Activated B cell treated with CpG ODN at 0.5 μM for 24 hours (primary cell): ENCODE measurements at regions not wholly inside any gene's neighbourhood (a gene's known extent, or its start where the extent isn't known, plus 50 kb on each side); places are given as distances from the start of the nearest gene placed in this dataset.
"Not testable (repeated sequence)": the region's sequence is repeated elsewhere in the genome, so short reads cannot be mapped to it uniquely, and the experiment has no call there.

Experiments used
- ATAC-seq: fragments of 200-7000 bp; cut with Tn5 transposase; one replicate; pipeline ENCODE4 v1.10.0; 2021; ENCODE audit warnings: low read depth, mild to moderate bottlenecking, moderate library complexity
- CTCF ChIA-PET: fragments of 350-600 bp; sonication (Branson Sonifier 250); formaldehyde crosslinking; loops from one replicate; lab custom pipeline; 2021; ENCODE audit warnings: antibody characterized with exemption; lab: Charles Lee
- POLR2A ChIA-PET: fragments of 350-600 bp; sonication (Branson Sonifier 250); formaldehyde crosslinking; loops from one replicate; lab custom pipeline; 2021; ENCODE audit warnings: antibody characterized with exemption; lab: Charles Lee
- DNase-seq: peaks from one replicate; pipeline ENCODE4 v3.0.0; 2022
- H3K27ac Mint-ChIP-seq: one replicate; pipeline ENCODE4 v1.8.0; 2020; ENCODE audit warnings: mixed read lengths
- H3K27me3 Mint-ChIP-seq: one replicate; pipeline ENCODE4 v1.8.0; 2021; ENCODE audit warnings: mixed read lengths
- H3K36me3 Mint-ChIP-seq: one replicate; pipeline ENCODE4 v1.8.0; 2021; ENCODE audit warnings: low read depth, mixed read lengths
- H3K4me1 Mint-ChIP-seq: one replicate; pipeline ENCODE4 v1.8.0; 2021; ENCODE audit warnings: mixed read lengths
- H3K4me3 Mint-ChIP-seq: one replicate; pipeline ENCODE4 v1.8.0; 2020; ENCODE audit warnings: mild to moderate bottlenecking, mixed read lengths
- H3K9me3 Mint-ChIP-seq: one replicate; pipeline ENCODE4 v1.8.0; 2020; ENCODE audit warnings: mixed read lengths
- intact Hi-C: fragments of 100-400 bp; cut with micrococcal nuclease; formaldehyde crosslinking; loops from one replicate; pipeline ENCODE4 v1.15.1; 2024
- TF ChIP-seq, protein P1 (sequence below): fragments of 200-600 bp; IDR thresholded peaks from one replicate; pipeline ENCODE4 v1.8.0; 2022; ENCODE audit warnings: antibody characterized with exemption, mild to moderate bottlenecking

DNA sequence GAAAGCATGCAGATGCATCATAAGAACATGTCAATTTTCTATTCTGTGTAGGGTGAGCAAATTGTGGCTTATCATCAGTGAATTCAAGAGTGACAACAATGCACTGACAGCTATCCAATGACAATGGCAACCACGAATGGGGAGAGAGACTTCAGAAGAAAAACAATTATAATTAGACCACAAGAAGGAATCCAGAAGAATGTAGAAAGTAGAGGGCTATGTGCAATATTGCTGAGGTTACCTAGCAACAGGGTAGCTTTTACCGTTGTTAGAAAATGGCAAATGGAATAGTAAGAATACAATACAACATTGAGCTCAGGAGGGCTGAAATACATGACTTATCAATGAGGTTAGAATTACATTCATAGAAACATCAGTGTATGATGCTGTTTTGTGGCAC lies 71.1 kb upstream of the SESTD1 start:
- H3K36me3 Mint-ChIP-seq = no peaks in the 10 kb centered on the region
- intact Hi-C loops = no loop called here
- no peak overlapping the region for H3K4me3 Mint-ChIP-seq
- ChIA-PET CTCF (no interaction called here), POLR2A (no interaction called here)
- H3K27me3 Mint-ChIP-seq = no peaks in the 10 kb centered on the region
- no peak for DNase-seq
- TF ChIP-seq, protein P1, sequence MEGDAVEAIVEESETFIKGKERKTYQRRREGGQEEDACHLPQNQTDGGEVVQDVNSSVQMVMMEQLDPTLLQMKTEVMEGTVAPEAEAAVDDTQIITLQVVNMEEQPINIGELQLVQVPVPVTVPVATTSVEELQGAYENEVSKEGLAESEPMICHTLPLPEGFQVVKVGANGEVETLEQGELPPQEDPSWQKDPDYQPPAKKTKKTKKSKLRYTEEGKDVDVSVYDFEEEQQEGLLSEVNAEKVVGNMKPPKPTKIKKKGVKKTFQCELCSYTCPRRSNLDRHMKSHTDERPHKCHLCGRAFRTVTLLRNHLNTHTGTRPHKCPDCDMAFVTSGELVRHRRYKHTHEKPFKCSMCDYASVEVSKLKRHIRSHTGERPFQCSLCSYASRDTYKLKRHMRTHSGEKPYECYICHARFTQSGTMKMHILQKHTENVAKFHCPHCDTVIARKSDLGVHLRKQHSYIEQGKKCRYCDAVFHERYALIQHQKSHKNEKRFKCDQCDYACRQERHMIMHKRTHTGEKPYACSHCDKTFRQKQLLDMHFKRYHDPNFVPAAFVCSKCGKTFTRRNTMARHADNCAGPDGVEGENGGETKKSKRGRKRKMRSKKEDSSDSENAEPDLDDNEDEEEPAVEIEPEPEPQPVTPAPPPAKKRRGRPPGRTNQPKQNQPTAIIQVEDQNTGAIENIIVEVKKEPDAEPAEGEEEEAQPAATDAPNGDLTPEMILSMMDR = no peak
- no peak overlapping the region for H3K27ac Mint-ChIP-seq
- H3K9me3 Mint-ChIP-seq = no peaks in the 10 kb centered on the region
- ATAC-seq = no peak
- peaks cover 17% of the 10 kb centered on the region for H3K4me1 Mint-ChIP-seq

DNA sequence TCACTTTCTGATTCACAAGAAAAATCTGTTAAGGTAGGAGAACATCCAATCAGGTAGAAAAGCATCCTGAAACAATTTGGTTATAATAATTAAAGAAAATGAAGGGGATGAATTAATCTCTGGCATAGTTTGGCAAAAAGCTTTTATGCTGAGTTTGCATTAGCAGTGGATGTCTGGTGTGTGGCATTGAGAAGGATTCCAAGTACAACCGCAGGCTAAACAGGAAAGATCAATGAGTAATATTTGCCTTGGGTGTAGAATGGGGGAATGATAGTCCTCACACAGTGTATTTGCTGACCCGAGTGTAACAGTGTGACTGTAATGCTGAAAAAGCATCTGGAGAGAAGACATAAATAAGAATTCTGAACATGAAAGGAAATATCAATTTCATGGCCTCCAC lies 68.3 kb upstream of the SESTD1 start:
- TF ChIP-seq, protein P1 = no peak
- H3K4me3 Mint-ChIP-seq = no peak overlapping the region
- ATAC-seq (no peak), DNase-seq (no peak)
- H3K27ac Mint-ChIP-seq = no peak overlapping the region
- intact Hi-C loops = no loop called here
- H3K36me3 Mint-ChIP-seq = no peaks in the 10 kb centered on the region
- H3K27me3 Mint-ChIP-seq = no peaks in the 10 kb centered on the region
- peaks cover 8% of the 10 kb centered on the region for H3K9me3 Mint-ChIP-seq
- peaks cover 15% of the 10 kb centered on the region for H3K4me1 Mint-ChIP-seq
- ChIA-PET CTCF (no interaction called here), POLR2A (no interaction called here)

DNA sequence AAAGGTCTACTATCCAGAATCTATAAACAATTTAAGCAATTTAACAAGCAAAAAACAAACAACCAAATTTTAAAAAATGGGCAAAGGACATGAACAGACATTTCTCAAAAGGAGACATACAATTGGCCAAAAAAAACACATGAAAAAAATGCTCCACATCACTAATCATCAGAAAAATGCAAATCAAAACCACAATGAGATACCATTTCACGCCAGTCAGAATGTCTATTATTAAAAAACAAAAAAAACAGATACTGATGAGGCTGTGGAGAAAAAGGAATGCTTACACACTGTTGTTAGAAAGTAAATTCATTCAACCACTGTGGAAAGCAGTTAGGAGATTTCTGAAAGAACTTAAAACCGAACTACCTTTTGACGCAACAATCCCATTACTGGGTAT lies 66.4 kb upstream of the SESTD1 start:
- Mint-ChIP-seq H3K4me3 (no peak overlapping the region), H3K4me1 (peaks cover 15% of the 10 kb centered on the region), H3K36me3 (no peaks in the 10 kb centered on the region), H3K27ac (no peak overlapping the region), H3K9me3 (peaks cover 8% of the 10 kb centered on the region), H3K27me3 (no peaks in the 10 kb centered on the region)
- intact Hi-C loops = no loop called here
- ChIA-PET CTCF (no interaction called here), POLR2A (no interaction called here)
- TF ChIP-seq, protein P1 = no peak
- ATAC-seq = no peak
- DNase-seq = no peak

DNA sequence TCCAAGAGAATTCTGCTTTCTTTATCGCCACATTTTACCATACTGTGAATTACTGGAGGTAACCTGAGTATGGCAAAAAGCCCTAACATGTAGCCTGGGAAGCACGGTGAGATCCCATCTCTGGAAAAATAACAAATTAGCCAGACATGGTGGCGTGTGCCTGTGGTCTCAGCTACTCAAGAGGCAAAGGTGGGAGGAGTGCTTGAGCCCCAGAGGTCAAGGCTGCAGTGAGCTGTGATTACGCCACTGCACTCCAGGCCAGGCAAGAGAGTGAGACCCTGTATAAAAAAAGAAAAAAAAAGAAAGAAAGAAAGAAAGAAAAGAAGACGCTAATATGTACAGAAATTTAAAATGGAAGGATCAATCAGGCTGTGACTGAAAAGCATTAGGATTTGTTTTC lies 57.7 kb upstream of the SESTD1 start:
- peaks cover under 1% of the 10 kb centered on the region for H3K27me3 Mint-ChIP-seq
- ATAC-seq = no peak
- no peaks in the 10 kb centered on the region for H3K9me3 Mint-ChIP-seq
- intact Hi-C loops = no loop called here
- ChIA-PET CTCF (interaction anchor here (0.7 kb wide), 1 partner anchor 10 kb away, joined by 3 read pairs; no protein-coding TSS in a partner anchor), POLR2A (no interaction called here)
- DNase-seq = no peak
- TF ChIP-seq, protein P1 = no peak
- H3K36me3 Mint-ChIP-seq = no peaks in the 10 kb centered on the region
- H3K4me3 Mint-ChIP-seq = no peak overlapping the region
- no peaks in the 10 kb centered on the region for H3K4me1 Mint-ChIP-seq
- H3K27ac Mint-ChIP-seq = no peak overlapping the region

DNA sequence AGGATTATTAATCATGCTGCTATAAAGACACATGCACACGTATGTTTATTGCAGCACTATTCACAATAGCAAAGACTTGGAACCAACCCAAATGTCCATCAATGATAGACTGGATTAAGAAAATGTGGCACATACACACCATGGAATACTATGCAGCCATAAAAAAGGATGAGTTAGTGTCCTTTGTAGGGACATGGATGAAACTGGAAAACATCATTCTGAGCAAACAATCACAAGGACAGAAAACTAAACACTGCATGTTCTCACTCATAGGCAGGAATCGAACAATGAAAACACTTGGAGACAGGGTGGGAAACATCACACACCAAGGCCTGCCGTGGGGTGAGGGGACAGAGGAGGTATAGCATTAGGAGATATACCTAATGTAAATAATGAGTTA lies 56.4 kb upstream of the SESTD1 start:
- H3K36me3 Mint-ChIP-seq, H3K27ac Mint-ChIP-seq, POLR2A ChIA-PET, DNase-seq, CTCF ChIA-PET, H3K9me3 Mint-ChIP-seq, H3K4me1 Mint-ChIP-seq, ATAC-seq, H3K27me3 Mint-ChIP-seq, H3K4me3 Mint-ChIP-seq, intact Hi-C loops: not testable (repeated sequence)

DNA sequence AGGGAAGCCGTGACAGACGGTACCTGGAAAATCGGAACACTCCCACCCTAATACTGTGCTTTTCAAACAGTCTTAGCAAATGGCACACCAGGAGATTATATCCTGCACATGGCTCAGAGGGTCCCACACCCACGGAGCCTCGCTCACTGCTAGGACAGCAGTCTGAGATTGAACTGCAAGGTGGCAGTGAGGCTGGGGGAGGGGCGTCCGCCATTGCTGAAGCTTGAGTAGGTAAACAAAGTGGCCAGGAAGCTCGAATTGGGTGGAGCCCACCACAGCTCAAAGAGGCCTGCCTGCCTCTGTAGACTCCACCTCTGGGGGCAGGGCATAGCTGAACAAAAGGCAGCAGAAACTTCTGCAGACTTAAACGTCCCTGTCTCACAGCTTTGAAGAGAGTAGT lies 50.1 kb upstream of the SESTD1 start:
- POLR2A ChIA-PET, H3K4me3 Mint-ChIP-seq, CTCF ChIA-PET, H3K36me3 Mint-ChIP-seq, H3K27ac Mint-ChIP-seq, H3K9me3 Mint-ChIP-seq, ATAC-seq, H3K27me3 Mint-ChIP-seq, H3K4me1 Mint-ChIP-seq, DNase-seq, intact Hi-C loops: not testable (repeated sequence)
